MM.1S (cell line): ENCODE measurements at regions not wholly inside any gene's neighbourhood (a gene's known extent, or its start where the extent isn't known, plus 50 kb on each side); places are given as distances from the start of the nearest gene placed in this dataset.

Experiments used
- DNase-seq: peaks from one replicate; pipeline ENCODE4 v3.0.0-alpha.2; 2015
- H2AFZ ChIP-seq: fragments of 300-600 bp; sonication (generic); 2 replicates; pipeline ENCODE4 v1.6.0; 2016; ENCODE audit warnings: antibody characterized with exemption, low read length
- H3F3A ChIP-seq: fragments of 300-600 bp; sonication (generic); 2 replicates; pipeline ENCODE4 v1.6.1; 2016; ENCODE audit warnings: mild to moderate bottlenecking, antibody characterized with exemption, low read length, moderate library complexity, mixed read lengths; ENCODE audit not compliant: insufficient read depth
- H3K27ac ChIP-seq: fragments of 300-600 bp; sonication (generic); 2 replicates; pipeline ENCODE4 v1.5.1; 2016; ENCODE audit warnings: mild to moderate bottlenecking, low read length
- H3K27me3 ChIP-seq: fragments of 300-600 bp; sonication (generic); replicated peaks from 2 replicates; pipeline ENCODE4 v1.6.0; 2016; ENCODE audit warnings: low read length; ENCODE audit not compliant: insufficient read depth
- H3K36me3 ChIP-seq: fragments of 300-600 bp; sonication (generic); replicated peaks from 2 replicates; pipeline ENCODE4 v1.6.1; 2016; ENCODE audit warnings: mild to moderate bottlenecking, low read length, mixed read lengths; ENCODE audit not compliant: insufficient read depth
- H3K4me1 ChIP-seq: fragments of 300-600 bp; sonication (generic); 2 replicates; pipeline ENCODE4 v1.6.1; 2016; ENCODE audit warnings: low read length, mixed read lengths
- H3K4me2 ChIP-seq: fragments of 300-600 bp; sonication (generic); 2 replicates; pipeline ENCODE4 v1.6.0; 2016; ENCODE audit warnings: low read depth, low read length
- H3K4me3 ChIP-seq: fragments of 300-600 bp; sonication (generic); 2 replicates; pipeline ENCODE4 v1.5.1; 2016; ENCODE audit warnings: low read length, mixed read lengths
- H3K79me2 ChIP-seq: fragments of 300-600 bp; sonication (generic); 2 replicates; pipeline ENCODE4 v1.6.1; 2016; ENCODE audit warnings: mixed run types, low read length, mixed read lengths
- H3K9ac ChIP-seq: fragments of 300-600 bp; sonication (generic); 2 replicates; pipeline ENCODE4 v1.6.1; 2016; ENCODE audit warnings: low read length, mixed read lengths
- H3K9me2 ChIP-seq: fragments of 300-600 bp; sonication (generic); replicated peaks from 2 replicates; pipeline ENCODE4 v1.6.1; 2016; ENCODE audit warnings: mild to moderate bottlenecking, low read length, mixed read lengths; ENCODE audit not compliant: insufficient read depth
- H3K9me3 ChIP-seq: fragments of 300-600 bp; sonication (generic); replicated peaks from 2 replicates; pipeline ENCODE4 v1.6.1; 2016; ENCODE audit warnings: mild to moderate bottlenecking, low read length, mixed read lengths; ENCODE audit not compliant: insufficient read depth
- H4K20me1 ChIP-seq: fragments of 300-600 bp; sonication (generic); 2 replicates; pipeline ENCODE4 v1.6.1; 2016; ENCODE audit warnings: mild to moderate bottlenecking, low read length, moderate library complexity, mixed read lengths; ENCODE audit not compliant: insufficient read depth
- CTCF ChIP-seq: fragments of 300-600 bp; sonication (generic); IDR thresholded peaks from 2 replicates; pipeline ENCODE4 v1.5.1; 2016; ENCODE audit warnings: antibody characterized with exemption, low read length, mixed read lengths
- EZH2 ChIP-seq: fragments of 300-600 bp; sonication (generic); optimal IDR thresholded peaks from 2 replicates; pipeline ENCODE3; 2017; ENCODE audit warnings: low read depth, mild to moderate bottlenecking, antibody characterized with exemption, low read length, mixed read lengths
- EZH2phosphoT487 ChIP-seq: fragments of 300-600 bp; sonication (generic); IDR thresholded peaks from 2 replicates; pipeline ENCODE4 v1.6.1; 2018; ENCODE audit warnings: antibody characterized with exemption, low read length

- Histone ChIP-seq H3F3A (no peaks in the 10 kb centered on the region), H3K9me2 (no peaks in the 10 kb centered on the region), H3K9me3 (no peaks in the 10 kb centered on the region), H4K20me1 (no peaks in the 10 kb centered on the region), H3K4me3 (no peak overlapping the region), H3K4me1 (no peaks in the 10 kb centered on the region), H2AFZ (no peak overlapping the region), H3K9ac (no peak overlapping the region), H3K27me3 (no peaks in the 10 kb centered on the region), H3K79me2 (no peaks in the 10 kb centered on the region), H3K27ac (no peak overlapping the region), H3K4me2 (no peak overlapping the region), H3K36me3 (no peaks in the 10 kb centered on the region)
- TF ChIP-seq EZH2phosphoT487, result no peak
- no peak for TF ChIP-seq EZH2
- no peak for TF ChIP-seq CTCF
- DNase-seq, result no peak
Measured at GRCh38 chr5:85340790-85341189, 956.1 kb upstream of the EDIL3 start.

GRCh38 chr5:85345818-85346217, 961.1 kb upstream of the EDIL3 start:
- Histone ChIP-seq H4K20me1 (no peaks in the 10 kb centered on the region), H3K9ac (no peak overlapping the region), H3K36me3 (no peaks in the 10 kb centered on the region), H3K4me3 (no peak overlapping the region), H3K4me2 (no peak overlapping the region), H3K4me1 (no peaks in the 10 kb centered on the region), H3F3A (no peaks in the 10 kb centered on the region), H2AFZ (no peak overlapping the region), H3K79me2 (no peaks in the 10 kb centered on the region), H3K27ac (no peak overlapping the region), H3K9me3 (no peaks in the 10 kb centered on the region), H3K27me3 (no peaks in the 10 kb centered on the region), H3K9me2 (no peaks in the 10 kb centered on the region)
- DNase-seq, result no peak
- TF ChIP-seq CTCF, result no peak
- no peak for TF ChIP-seq EZH2
- no peak for TF ChIP-seq EZH2phosphoT487

GRCh38 chr5:85357309-85357708, 972.6 kb upstream of the EDIL3 start:
- no peaks in the 10 kb centered on the region for H3K79me2 ChIP-seq
- H3F3A ChIP-seq, result no peaks in the 10 kb centered on the region
- H3K4me1 ChIP-seq, result no peaks in the 10 kb centered on the region
- no peak overlapping the region for H2AFZ ChIP-seq
- no peak overlapping the region for H3K27ac ChIP-seq
- H3K9ac ChIP-seq, result no peak overlapping the region
- no peaks in the 10 kb centered on the region for H3K9me3 ChIP-seq
- no peaks in the 10 kb centered on the region for H4K20me1 ChIP-seq
- no peaks in the 10 kb centered on the region for H3K36me3 ChIP-seq
- TF ChIP-seq EZH2phosphoT487 (no peak), CTCF (no peak), EZH2 (no peak)
- DNase-seq, result no peak
- no peak overlapping the region for H3K4me3 ChIP-seq
- H3K4me2 ChIP-seq, result no peak overlapping the region
- H3K9me2 ChIP-seq, result no peaks in the 10 kb centered on the region
- H3K27me3 ChIP-seq, result no peaks in the 10 kb centered on the region
